Urothelium cell line (cell line): ENCODE measurements at regions not wholly inside any gene's neighbourhood (a gene's known extent, or its start where the extent isn't known, plus 50 kb on each side); places are given as distances from the start of the nearest gene placed in this dataset.

Experiments
- DNase-seq: peaks from one replicate; pipeline ENCODE4 v3.0.0; 2011; ENCODE audit warnings: low spot score, mixed read lengths
- FAIRE-seq: peaks from 2 replicates; lab custom pipeline; 2011; peaks lifted over from hg19 to GRCh38; lab: Jason Lieb, UNC

DNA sequence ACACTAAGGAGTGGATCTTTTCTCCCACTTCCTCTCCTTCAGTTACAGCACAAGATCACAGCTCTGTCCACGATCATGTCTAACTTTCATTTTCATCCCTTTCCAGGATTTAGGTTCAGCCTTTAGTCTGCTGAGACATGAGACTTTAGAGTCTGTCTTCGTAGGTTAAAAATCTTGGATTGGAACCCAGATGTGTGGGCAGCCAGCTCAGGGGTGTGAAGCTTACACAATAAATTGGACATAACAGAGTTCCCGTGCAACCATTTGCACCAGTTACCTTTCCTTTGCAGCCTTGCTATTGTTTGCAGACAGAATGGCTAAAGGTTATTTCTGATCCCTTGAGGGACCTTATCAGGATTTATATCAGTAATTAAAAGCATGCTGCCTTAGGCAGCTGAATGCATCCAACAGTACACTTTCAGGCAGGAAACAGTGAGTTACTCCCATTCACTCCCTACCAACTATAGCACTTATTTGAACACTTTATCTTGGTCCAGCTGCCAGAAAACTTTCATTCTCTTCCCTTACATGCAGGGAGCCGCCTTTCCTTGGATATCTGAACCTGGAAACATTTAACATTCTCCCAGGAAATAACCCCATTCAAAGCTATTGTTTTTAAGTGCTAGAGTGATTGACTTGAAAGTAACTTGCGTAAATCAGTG is 87.3 kb downstream of the TMEM100 start:
- FAIRE-seq (no peak), DNase-seq (no peak)

DNA sequence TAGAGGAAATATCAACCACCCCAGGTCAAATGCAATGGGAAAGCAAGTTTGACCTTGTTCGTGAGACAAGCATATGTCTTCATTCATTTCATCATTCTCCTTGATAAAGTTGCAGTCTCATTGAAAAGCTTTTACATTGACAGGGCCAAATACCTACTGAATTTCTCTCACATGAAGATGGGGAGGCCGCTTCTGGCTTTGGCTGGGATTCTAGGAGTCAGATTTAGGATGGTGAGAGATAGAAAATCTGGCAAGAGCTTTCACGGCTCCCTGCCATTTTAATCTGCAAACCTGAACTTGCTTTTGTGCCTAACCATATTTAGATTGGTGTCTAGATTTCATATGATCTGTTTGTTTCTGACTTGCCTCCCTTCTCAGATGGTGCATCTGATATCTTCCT is 88.0 kb downstream of the TMEM100 start:
- FAIRE-seq (no peak), DNase-seq (no peak)

DNA sequence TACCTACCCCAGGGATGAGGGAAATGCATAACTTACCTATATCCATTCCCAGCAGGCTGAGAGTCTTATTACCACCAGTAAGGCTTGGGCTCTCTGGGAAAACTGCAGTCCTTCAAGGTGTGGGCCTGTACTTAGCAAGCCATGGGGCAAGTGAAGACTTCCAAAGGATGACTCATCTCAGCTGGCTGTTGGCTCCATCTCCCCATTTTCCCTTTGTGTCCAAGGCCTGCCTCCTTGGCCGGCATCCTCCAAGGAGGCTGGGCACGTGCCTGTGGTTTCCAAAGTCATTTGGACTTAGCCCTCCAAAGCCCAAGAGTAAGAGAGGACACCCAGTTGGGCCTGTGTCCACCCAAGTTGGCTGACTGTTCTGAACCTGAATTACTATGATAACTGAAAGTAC is 89.8 kb downstream of the TMEM100 start:
- FAIRE-seq (no peak), DNase-seq (no peak)

DNA sequence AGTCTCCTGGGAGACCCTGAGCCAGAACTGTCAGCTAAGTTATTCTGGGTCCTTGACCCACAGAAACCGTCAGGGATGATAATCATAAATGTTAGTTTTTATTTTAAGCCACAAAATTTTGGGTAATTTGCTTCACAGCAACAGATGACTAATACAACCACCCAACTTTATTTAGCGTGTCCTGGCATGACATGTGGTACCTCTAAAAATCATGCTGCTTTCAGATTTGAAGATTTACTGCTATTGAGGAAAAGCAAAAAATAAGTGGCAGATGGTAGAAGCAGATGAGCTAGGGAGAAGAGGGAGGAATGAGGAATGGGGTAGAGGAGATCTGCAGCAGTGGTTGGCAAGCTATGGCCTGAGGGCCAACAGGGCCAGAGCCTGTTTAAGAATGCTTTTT is 90.4 kb downstream of the TMEM100 start:
- no peak for FAIRE-seq
- no peak for DNase-seq

DNA sequence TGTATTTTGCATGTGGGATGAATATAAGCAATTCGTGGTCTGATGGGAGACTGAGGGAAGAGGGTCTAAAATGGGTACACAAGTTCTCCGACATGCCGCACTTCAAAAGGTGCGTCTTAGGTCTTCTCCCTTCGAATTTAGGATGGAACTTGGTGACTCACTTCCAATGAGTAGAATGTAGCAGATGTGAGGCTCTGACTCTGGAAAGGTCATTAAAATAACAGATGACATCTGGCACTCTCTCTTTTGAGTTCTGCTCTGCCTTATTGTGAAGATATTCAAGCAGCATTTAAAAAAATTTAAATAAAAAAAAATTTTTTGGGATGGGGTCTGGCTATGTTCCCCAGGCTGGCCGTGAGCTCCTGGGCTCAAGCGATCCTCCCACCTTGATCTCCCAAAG is 92.7 kb downstream of the TMEM100 start:
- no peak for FAIRE-seq
- no peak for DNase-seq

DNA sequence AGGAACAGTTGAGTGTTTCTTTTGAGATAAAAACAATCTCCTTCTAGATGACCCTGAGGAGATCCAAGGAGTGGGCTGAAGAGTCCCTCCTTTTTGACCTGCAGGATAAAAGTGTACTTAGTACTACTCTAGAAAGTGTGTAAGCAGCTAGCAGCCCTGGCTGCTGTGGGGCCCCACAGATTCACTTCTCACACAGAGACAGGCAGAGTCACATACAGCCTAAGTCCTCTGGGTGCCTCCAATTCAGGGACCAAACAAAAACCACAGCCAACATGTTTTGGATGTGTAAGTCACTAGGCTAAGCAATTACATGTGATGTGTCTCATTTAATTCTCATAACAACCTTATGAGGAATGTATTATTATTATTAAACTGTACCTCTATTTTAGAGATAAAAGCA is 97.1 kb downstream of the TMEM100 start:
- FAIRE-seq (no peak), DNase-seq (no peak)

DNA sequence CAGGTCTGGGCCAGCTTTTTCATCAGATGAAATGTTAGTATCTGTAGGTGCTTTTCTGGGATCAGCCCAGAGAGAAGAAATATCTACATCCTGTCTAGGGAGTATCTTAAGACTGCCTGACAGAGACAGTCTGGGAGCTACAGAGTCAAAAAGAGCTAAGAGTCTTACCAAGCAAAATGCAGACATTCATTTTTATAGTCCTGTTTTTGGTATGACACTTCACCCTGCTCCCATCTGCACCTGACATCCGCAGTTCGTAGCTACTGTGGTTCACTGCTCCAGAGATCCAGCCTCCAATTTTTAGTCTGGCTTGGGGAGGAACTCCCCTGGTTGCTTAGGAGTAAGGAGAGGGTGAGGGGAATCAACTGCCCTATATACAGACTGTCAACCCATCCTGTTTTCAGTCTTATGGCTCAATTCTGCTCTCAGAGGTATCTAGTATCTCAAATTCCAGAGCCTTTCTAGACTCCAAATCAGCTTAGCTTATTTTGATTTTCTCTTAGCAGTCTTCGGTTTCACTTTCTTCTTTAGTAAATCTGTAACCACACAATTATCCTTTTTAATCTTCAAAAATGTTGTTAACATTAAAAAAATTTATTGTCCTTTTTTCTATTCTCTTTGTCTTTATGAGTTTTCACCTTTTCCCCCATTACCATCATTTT is 97.8 kb downstream of the TMEM100 start:
- FAIRE-seq (no peak), DNase-seq (no peak)

DNA sequence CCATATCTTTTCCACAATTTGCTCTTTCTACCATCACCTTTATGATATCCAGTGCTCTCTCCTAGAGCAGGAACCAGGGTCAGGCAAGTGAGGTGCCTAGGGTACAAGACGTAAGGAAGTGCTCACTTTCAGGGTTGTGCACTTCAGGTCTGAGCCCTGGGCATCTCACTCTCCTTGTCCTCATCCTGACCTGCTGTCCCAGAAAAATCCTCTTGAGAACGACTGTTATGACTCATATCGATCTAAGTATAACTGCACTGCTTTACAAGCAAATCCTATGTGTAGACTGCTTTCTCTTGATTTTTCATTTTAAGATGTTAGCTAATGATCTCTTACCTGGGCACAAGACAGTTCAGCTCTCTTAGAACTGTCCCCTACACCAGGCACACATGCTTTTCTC is 100.1 kb downstream of the TMEM100 start:
- FAIRE-seq (no peak), DNase-seq (no peak)

DNA sequence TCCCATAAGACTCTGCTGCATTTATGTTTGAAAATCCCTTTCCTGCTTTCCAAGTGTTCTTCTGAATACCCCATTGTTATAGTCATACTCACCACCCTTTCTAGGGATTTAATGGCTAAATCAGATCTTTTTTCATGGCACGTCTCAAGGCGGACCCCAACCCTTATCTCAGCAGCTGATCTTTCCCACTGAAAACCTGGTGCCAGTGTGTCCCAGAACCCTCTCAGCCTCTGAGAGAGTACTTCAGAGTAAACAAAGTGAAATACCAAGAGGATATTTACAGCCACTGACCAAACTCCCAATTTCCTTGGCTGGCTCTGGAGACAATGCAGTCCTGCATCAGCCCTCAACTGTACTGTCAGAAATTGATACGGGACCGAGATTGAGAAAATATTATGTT is 101.7 kb downstream of the TMEM100 start:
- DNase-seq (no peak), FAIRE-seq (no peak)

DNA sequence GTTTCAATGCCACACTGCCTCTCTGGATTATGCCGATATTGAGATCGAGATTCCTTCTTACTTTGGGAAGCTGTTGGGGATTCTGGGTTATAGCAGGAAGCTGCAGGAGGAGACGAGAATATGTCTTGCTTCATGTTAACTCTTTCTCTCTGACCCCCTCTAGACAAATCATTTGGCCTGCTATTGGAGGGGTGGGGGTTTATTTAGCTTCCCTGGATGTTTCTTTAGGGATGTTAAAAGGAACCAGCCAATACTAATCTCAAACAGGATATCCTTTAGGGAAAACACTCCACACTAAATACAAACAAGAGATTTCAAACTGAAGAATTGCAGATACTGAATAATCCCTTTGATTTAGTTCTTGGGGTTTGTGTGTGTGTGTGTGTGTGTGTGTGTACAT is 102.6 kb downstream of the TMEM100 start:
- FAIRE-seq: no peak
- no peak for DNase-seq

DNA sequence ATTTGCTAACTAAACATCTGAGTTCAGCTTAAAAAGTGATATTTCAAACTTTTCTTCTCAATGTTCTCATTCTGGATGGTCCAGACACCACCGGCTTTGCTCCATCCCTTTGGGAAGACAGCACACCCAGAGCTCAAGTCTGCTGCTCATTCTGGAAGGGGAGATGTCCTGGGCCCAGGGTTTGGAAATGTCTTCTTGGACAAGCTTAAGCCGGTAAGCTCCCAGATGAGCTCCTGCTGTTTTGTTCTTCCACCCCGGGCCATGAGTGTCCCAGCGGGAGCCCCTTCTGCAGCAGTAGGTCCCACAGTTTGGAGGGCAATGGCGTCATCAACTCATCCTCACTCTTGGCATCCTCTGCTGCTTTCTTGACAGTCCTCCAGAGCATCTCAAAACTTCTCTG is 105.2 kb downstream of the TMEM100 start:
- no peak for FAIRE-seq
- DNase-seq: no peak

DNA sequence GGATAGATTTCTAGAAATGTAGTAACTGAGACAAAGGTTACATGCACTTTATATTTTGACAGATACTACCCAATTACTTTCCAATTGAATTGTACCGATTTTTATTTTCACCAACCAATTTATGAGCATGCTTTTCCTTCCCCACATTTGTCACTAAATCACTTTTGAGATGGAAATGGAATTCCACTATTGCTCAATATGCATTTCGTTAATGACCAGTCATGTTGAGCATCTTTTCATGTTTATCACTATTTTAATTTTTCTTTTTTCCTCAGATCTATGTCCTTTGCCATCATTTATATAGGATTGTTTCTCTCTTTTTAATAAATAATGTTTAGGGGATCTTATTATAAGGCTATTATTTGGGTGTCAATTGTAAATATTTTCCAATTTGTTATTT is 102.8 kb upstream of the SMIM36 start:
- no peak for FAIRE-seq
- DNase-seq: no peak

DNA sequence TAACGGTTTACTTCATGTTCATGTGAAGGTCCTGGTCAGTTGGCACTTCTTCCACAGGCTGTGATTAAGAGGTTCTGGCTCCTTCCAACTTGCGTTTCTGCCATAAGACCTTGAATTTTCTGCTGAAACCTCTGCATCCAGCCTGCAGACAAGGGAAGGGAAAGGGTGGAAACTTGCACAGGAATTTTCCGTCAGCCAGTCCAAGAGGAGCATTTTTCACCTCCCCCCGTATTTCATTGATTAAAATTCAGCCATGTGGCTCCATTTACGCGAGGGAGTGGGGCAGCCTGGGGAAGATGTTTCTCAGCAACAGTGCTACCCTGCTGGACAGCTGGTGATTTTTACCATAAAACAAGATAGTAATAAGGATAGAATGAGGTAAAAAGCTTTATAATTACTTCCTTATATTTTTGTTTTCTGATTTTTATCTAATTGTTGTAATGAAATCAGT is 101.5 kb upstream of the SMIM36 start:
- DNase-seq (no peak), FAIRE-seq (no peak)

DNA sequence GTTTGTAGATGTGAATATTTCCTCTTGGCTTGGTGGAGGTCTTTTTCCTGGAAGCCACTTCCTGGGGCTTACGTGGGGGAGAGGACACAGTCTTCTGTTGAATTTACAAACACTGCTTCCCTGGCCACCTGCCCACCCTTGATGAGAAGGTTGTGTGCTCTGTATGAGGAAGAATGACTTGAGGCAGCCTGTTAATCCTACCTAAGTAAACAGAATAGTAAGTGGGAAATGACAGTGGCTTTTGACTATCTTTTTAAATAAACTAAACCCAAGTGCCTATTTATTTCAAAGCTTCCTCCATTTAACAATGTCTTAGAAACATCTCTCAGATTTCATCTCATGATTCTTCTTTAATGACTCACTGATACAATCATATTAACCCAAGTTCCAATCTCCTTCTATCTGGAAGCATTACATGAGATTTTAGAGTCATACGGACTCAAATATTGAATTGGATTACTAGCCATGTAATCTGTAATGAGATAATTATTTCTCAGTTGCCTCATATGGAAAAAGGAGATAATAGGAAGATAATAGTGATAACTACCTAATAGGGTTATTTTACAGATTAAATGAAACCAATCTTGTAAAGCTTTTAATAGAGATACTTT is 96.6 kb upstream of the SMIM36 start:
- DNase-seq (no peak), FAIRE-seq (no peak)

DNA sequence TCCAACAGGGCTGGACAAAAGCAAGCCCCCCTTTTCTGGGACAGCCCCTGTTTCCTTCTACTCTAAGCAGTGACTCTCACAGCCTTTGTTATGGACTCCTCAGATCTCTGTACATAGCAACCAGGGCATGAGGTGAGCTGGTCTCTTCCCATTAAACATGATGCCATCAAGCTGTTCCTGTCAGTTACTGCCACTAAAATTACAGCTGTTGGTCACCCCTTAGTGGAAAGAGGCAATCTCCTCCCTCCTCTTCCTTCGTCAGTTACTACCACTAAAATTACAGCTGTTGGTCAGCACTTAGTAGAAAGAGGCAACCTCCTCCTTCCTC is 95.2 kb upstream of the SMIM36 start:
- no peak for FAIRE-seq
- DNase-seq: no peak

DNA sequence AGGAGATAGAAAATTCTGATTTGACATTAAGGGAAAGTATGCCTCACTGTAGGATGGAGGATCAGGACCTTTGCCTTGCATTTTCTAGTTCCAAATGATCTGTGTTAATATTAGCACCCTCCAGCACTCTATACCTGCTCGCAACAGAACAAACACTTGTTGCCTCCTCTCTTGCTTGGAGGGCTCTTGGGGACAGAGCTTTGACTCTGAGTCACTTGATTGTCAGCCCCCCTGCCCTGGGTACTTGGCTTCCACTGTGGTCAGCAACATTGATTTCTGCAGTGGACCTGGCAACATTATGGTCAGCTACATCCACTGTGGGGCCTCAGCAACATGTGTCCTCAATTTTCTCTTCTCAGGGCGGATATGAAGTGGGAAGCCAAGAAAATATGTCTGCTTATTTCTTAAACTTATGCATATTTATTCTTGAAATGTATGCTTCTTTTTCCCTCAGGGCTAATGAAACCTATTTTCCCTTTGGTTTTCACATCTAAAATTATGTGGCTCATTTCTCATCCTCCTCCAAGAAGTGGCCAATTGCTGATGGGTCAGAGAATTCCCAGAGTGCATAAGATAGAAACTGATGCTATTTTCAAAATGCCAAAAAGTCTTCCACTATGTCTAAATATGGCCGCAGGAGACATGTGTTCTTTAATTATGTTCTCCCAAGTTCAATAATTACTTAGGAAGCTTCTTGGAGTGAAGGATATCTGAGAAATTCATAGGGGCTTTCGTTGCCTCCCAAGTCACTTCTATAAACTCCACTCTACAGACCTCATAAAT is 94.6 kb upstream of the SMIM36 start:
- FAIRE-seq (no peak), DNase-seq (no peak)

DNA sequence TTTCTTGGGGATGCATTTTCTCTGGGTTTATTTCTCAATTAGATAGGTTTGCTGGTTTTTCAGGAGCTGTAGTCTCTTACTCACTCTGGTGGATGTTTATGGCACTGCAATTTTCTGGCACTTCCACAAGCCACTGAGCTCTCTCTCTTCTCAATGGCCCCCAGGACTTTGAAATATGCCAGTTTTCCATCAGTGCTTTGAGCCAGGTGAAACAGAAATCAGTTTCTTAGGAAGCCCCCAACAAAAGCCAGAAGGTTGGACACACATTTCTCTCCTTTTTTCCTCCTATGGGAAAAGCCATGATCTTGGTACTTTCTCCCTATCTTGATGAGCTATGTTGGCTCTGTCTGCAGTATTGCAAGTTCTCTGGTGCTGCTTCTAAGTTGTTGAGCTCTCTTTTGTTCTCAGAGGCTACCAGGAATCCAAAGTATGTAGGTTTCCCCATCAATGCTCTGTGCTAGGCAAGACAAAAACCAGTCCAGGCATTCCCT is 90.7 kb upstream of the SMIM36 start:
- FAIRE-seq: no peak

DNA sequence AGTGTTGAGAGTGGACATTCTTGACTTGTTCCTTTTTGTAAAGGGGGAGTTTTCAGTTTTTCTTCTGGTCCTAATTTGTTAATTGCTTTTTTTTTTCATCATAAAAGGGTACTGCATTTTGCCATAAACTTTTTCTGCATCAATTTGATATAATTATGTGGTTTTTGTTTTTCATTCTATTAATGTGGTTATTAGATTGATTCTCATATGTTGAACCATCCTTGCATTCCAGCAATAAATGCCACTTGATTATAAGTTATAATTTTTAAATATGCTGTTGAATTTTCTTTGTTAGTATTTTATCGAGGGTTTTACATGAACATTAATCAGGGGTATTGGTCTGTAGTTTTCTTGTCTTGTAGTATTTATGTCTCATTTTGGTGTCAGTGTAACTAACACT is 87.2 kb upstream of the SMIM36 start:
- DNase-seq (no peak), FAIRE-seq (no peak)

More for the DNA sequence above, 90.7 kb upstream of the SMIM36 start:
- no peak for DNase-seq

DNA sequence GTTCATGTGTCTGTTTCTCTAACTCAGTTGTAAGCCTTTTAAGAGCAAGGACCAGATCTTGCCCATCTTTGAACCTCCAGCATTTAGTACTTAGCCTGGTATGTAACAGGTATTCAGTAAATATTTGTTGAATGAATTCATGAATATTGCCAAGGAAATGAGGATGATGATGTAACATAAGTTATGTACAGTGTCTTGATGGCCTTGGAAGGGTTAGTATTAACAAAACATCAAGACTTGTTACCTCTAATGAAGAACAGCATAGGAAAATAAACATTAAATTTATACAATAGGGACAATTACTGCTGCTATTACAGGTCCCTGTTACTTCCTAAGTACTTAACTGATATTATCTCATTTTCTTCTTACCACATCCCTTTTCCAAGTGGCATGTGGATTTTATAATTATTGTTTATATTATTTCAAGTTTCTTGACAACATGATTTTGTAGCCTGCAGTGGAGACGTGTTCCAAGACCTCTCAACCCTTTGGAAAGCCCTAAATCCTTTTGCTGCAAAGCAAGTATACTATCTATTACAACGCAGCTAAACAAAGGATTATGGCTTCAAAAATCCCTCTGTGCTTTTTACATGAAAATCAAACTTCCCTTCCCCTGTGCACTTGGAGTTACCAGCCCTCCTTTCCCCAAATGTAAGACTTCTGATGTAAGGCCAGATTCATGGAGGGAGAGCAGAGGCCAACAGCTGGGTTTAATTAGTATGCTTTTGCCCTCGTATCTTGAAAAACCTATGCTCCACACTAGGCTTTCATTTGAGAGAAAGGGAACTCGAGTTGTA is 77.4 kb upstream of the SMIM36 start:
- FAIRE-seq (no peak), DNase-seq (no peak)

DNA sequence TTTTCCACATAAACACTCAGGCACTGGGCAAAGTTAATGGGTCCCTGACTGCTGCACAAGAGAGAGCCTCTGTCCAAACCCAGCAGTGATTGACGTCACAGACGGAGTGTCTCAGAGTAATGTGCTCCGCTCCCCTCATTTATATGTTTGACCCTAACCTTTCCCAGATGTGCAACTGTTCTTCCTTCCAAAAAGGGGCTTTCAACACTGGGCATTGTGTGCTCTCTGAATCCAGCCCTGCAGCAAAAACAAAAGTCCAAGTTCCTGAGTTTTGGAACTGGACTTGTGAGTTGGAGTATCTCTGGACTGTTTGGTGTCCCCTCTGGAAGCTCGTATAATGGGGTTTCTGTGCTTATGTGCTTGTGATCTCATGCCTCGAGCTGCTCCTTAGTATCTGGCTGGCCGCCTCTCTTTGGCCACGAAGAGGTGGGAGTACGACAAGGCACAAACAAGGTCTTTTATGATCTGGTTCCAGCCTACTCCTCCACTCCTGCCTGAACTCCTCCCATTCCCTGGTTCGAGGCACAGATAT is 76.4 kb upstream of the SMIM36 start:
- FAIRE-seq (no peak), DNase-seq (no peak)

DNA sequence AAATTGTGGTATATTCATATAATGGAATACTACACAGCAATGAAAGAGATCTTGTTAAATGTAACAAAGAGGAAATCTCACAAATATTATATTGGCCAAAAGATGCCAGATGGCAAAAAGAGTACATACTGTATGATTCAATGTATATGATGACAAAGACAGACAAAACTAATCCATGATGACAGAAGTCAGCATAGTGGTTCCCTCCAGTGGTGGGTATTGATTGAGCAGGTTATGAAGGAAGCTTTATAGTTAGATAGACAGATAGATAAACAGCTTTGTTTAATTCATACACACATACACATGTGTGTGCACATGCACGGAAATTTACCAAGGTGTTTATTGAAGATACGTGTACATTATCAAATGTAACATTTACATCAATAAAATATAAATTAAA is 74.4 kb upstream of the SMIM36 start:
- no peak for DNase-seq
- no peak for FAIRE-seq
